ENCODE measurements at regions not wholly inside any gene's neighbourhood (a gene's known extent, or its start where the extent isn't known, plus 50 kb on each side); places are given as distances from the start of the nearest gene placed in this dataset.

GRCh38 chr7:17176371-17177032, 122.0 kb upstream of the AHR start:
- Histone ChIP-seq H3K4me2 (ENCODE audit: low read length) (no peak overlapping the region), H3K79me2 (ENCODE audit: insufficient read depth, low read length) (no peaks in the 10 kb centered on the region), H3K9me3 (ENCODE audit: control insufficient read depth in 1 of 2, insufficient read depth in 1 of 2, low read depth in 1 of 2, low read length in 2 of 2) (no peaks in the 10 kb centered on the region), H3K9ac (ENCODE audit: low read length) (no peak overlapping the region), H3K4me3 (replicated peaks in 1 of 2; ENCODE audit: low read depth in 1 of 2, low read length in 2 of 2) (no peak overlapping the region), H3K27me3 (ENCODE audit: insufficient read depth, low read length) (no peaks in the 10 kb centered on the region), H4K20me1 (ENCODE audit: insufficient read depth) (no peaks in the 10 kb centered on the region), H3K36me3 (ENCODE audit: control insufficient read depth in 1 of 2, insufficient read depth in 2 of 2, low read length in 2 of 2) (no peaks in the 10 kb centered on the region), H3K27ac (ENCODE audit: low read depth, low read length) (no peak overlapping the region), H2AFZ (ENCODE audit: low read depth, low read length, poor library complexity, severe bottlenecking) (no peak overlapping the region), H3K4me1 (ENCODE audit: control insufficient read depth in 1 of 2, insufficient read depth in 2 of 2, low read length in 2 of 2) (no peaks in the 10 kb centered on the region), H3K9me2 (ENCODE audit: insufficient read depth) (no peaks in the 10 kb centered on the region)
- no peak for DNase-seq (ENCODE audit: low read depth, low spot score)
- RAD21 ChIA-PET (ENCODE audit: low non-redundant PET in 1 of 2, low total read pairs in 2 of 2, uncharacterized antibody in 2 of 2, unreplicated experiment in 2 of 2) = no interaction called here
- TF ChIP-seq EZH2 (IDR thresholded peaks at IDR 0.05) (no peak), CTCF (IDR thresholded peaks at IDR 0.05 in 2 of 3, conservative IDR thresholded peaks at IDR 0.05 in 1 of 3; ENCODE audit: borderline replicate concordance in 1 of 3, insufficient read depth in 1 of 3, low read depth in 2 of 3, low read length in 2 of 3) (no peak), ZFX (IDR thresholded peaks at IDR 0.05) (no peak), ZNF274 (IDR thresholded peaks at IDR 0.05; ENCODE audit: low read depth, low read length) (no peak), POLR2AphosphoS5 (IDR thresholded peaks at IDR 0.05; ENCODE audit: low read depth, low read length) (no peak), ZBTB33 (IDR thresholded peaks at IDR 0.05; ENCODE audit: extremely low read depth, insufficient replicate concordance, low read length) (no peak), ELF1 (IDR thresholded peaks at IDR 0.05; ENCODE audit: borderline replicate concordance, low read depth) (no peak), REST (IDR thresholded peaks at IDR 0.05; ENCODE audit: low read depth) (no peak), EZH2phosphoT487 (IDR thresholded peaks at IDR 0.05; ENCODE audit: borderline replicate concordance) (no peak), TCF7L2 (IDR thresholded peaks at IDR 0.05; ENCODE audit: borderline replicate concordance, extremely low read depth, insufficient read depth, insufficient read length) (no peak), SP1 (IDR thresholded peaks at IDR 0.05; ENCODE audit: low read depth) (no peak), FOSL1 (IDR thresholded peaks at IDR 0.05; ENCODE audit: low read depth) (no peak), YY1 (IDR thresholded peaks at IDR 0.05; ENCODE audit: extremely low read depth, insufficient replicate concordance, low read depth, low read length) (no peak), JUND (IDR thresholded peaks at IDR 0.05) (no peak), MAX (IDR thresholded peaks at IDR 0.05) (no peak), POLR2A (IDR thresholded peaks at IDR 0.05; ENCODE audit: borderline replicate concordance, extremely low read depth, insufficient read depth, insufficient read length) (no peak), CEBPB (IDR thresholded peaks at IDR 0.05; ENCODE audit: low read depth) (no peak), SIN3A (IDR thresholded peaks at IDR 0.05; ENCODE audit: low read depth) (no peak), SRF (IDR thresholded peaks at IDR 0.05; ENCODE audit: low read depth) (no peak)
- CTCF ChIA-PET = no interaction called here
- POLR2A ChIA-PET = no interaction called here
- intact Hi-C loops (cut with micrococcal nuclease) = no loop called here
- ATAC-seq = no peak
- no TSS peak for BruUV-seq (replicated peaks)

Measured in HCT116 (cell line).